ENCODE measurements at regions not wholly inside any gene's neighbourhood (a gene's known extent, or its start where the extent isn't known, plus 50 kb on each side); places are given as distances from the start of the nearest gene placed in this dataset.
"Not testable (repeated sequence)": the region's sequence is repeated elsewhere in the genome, so short reads cannot be mapped to it uniquely, and the experiment has no call there.

GRCh38 chr4:11647433-11647832, 218.7 kb upstream of the HS3ST1 start:
- DNase-seq, result no peak

GRCh38 chr4:11643081-11643480, 214.4 kb upstream of the HS3ST1 start:
- DNase-seq, result not testable (repeated sequence)

GRCh38 chr4:11640584-11640983, 211.9 kb upstream of the HS3ST1 start:
- no peak for DNase-seq

GRCh38 chr4:11636551-11636950, 207.9 kb upstream of the HS3ST1 start:
- no peak for DNase-seq

- DNase-seq, result no peak
These were observed 207.3 kb upstream of the HS3ST1 start for GRCh38 chr4:11636031-11636430.

- DNase-seq, result no peak
These were observed 206.6 kb upstream of the HS3ST1 start for GRCh38 chr4:11635342-11635741.

GRCh38 chr4:11634283-11634682, 205.6 kb upstream of the HS3ST1 start:
- no peak for DNase-seq

GRCh38 chr4:11633430-11633829, 204.7 kb upstream of the HS3ST1 start:
- DNase-seq, result no peak

GRCh38 chr4:11632483-11632882, 203.8 kb upstream of the HS3ST1 start:
- DNase-seq, result no peak

- no peak for DNase-seq
These were observed 203.3 kb upstream of the HS3ST1 start for GRCh38 chr4:11632025-11632424.

GRCh38 chr4:11631416-11631815, 202.7 kb upstream of the HS3ST1 start:
- DNase-seq, result no peak

- no peak for DNase-seq
These were observed 199.5 kb upstream of the HS3ST1 start for GRCh38 chr4:11628093-11628725.

- no peak for DNase-seq
These were observed 197.4 kb upstream of the HS3ST1 start for GRCh38 chr4:11626066-11626465.

GRCh38 chr4:11625211-11625610, 196.5 kb upstream of the HS3ST1 start:
- no peak for DNase-seq

- DNase-seq, result no peak
These were observed 195.7 kb upstream of the HS3ST1 start for GRCh38 chr4:11624370-11624769.

- no peak for DNase-seq
These were observed 195.0 kb upstream of the HS3ST1 start for GRCh38 chr4:11623726-11624037.

- no peak for DNase-seq
These were observed 194.4 kb upstream of the HS3ST1 start for GRCh38 chr4:11622961-11623725.

- DNase-seq, result no peak
These were observed 192.2 kb upstream of the HS3ST1 start for GRCh38 chr4:11620861-11621260.

GRCh38 chr4:11618666-11619282, 190.1 kb upstream of the HS3ST1 start:
- DNase-seq, result no peak

GRCh38 chr4:11616856-11617255, 188.2 kb upstream of the HS3ST1 start:
- DNase-seq, result no peak

- no peak for DNase-seq
These were observed 186.9 kb upstream of the HS3ST1 start for GRCh38 chr4:11615601-11616000.

GRCh38 chr4:11614426-11614825, 185.7 kb upstream of the HS3ST1 start:
- no peak for DNase-seq

GRCh38 chr4:11611868-11612267, 183.2 kb upstream of the HS3ST1 start:
- DNase-seq, result no peak

GRCh38 chr4:11609751-11610150, 181.1 kb upstream of the HS3ST1 start:
- DNase-seq, result no peak

All from activated CD4-positive, alpha-beta T cell treated with anti-CD3 and anti-CD28 coated beads, Interleukin-2, amount 50 U/mL, for 48 hours (primary cell).